ENCODE measurements at regions not wholly inside any gene's neighbourhood (a gene's known extent, or its start where the extent isn't known, plus 50 kb on each side); places are given as distances from the start of the nearest gene placed in this dataset.

- Histone ChIP-seq H3K9me3 (ENCODE audit: control insufficient read depth, low read depth, low read length) (no peaks in the 10 kb centered on the region), H4K20me1 (ENCODE audit: control insufficient read depth, extremely low read depth, insufficient read depth, low read length) (no peaks in the 10 kb centered on the region), H3K27me3 (ENCODE audit: control insufficient read depth, extremely low read depth, insufficient read depth, low read length) (peaks cover 6% of the 10 kb centered on the region), H3K4me2 (ENCODE audit: control insufficient read depth, extremely low read depth, insufficient read depth, low read depth, low read length) (no peak overlapping the region), H3K9ac (ENCODE audit: control insufficient read depth, extremely low read depth, insufficient read depth, low read length) (no peak overlapping the region), H3K9me1 (ENCODE audit: control insufficient read depth, extremely low read depth, insufficient read depth, low read length) (no peaks in the 10 kb centered on the region), H3K4me3 (ENCODE audit: control insufficient read depth in 2 of 3, extremely low read depth in 1 of 3, insufficient read depth in 2 of 3, low read depth in 1 of 3, low read length in 3 of 3) (no peak overlapping the region), H3K27ac (ENCODE audit: control insufficient read depth, insufficient read depth, low read length) (no peak overlapping the region), H3K36me3 (ENCODE audit: control insufficient read depth in 2 of 2, extremely low read depth in 1 of 2, insufficient read depth in 2 of 2, low read length in 2 of 2) (no peaks in the 10 kb centered on the region), H3K79me2 (ENCODE audit: control insufficient read depth, insufficient read depth, low read length) (no peaks in the 10 kb centered on the region), H3K4me1 (ENCODE audit: control insufficient read depth, extremely low read depth, insufficient read depth, low read length) (no peaks in the 10 kb centered on the region), H2AFZ (ENCODE audit: control insufficient read depth, low read length) (no peak overlapping the region)
- dilution Hi-C loops (cut with MboI; ENCODE audit: extremely low pct_ligation_motif_present, low sequenced_read_pairs), result no loop called here
- FAIRE-seq, result no peak
- DNase-seq (ENCODE audit: low read depth, low spot score), result no peak
- TF ChIP-seq, protein P1, sequence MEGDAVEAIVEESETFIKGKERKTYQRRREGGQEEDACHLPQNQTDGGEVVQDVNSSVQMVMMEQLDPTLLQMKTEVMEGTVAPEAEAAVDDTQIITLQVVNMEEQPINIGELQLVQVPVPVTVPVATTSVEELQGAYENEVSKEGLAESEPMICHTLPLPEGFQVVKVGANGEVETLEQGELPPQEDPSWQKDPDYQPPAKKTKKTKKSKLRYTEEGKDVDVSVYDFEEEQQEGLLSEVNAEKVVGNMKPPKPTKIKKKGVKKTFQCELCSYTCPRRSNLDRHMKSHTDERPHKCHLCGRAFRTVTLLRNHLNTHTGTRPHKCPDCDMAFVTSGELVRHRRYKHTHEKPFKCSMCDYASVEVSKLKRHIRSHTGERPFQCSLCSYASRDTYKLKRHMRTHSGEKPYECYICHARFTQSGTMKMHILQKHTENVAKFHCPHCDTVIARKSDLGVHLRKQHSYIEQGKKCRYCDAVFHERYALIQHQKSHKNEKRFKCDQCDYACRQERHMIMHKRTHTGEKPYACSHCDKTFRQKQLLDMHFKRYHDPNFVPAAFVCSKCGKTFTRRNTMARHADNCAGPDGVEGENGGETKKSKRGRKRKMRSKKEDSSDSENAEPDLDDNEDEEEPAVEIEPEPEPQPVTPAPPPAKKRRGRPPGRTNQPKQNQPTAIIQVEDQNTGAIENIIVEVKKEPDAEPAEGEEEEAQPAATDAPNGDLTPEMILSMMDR (optimal IDR thresholded peaks at IDR 0.05 in 1 of 3, IDR thresholded peaks at IDR 0.05 in 1 of 3, conservative IDR thresholded peaks at IDR 0.05 in 1 of 3; ENCODE audit: extremely low read depth in 1 of 3, insufficient read depth in 2 of 3, low read length in 3 of 3), result no peak
Measured at GRCh38 chr10:47067949-47068940, 157.0 kb downstream of the PTPN20 start.

DNA sequence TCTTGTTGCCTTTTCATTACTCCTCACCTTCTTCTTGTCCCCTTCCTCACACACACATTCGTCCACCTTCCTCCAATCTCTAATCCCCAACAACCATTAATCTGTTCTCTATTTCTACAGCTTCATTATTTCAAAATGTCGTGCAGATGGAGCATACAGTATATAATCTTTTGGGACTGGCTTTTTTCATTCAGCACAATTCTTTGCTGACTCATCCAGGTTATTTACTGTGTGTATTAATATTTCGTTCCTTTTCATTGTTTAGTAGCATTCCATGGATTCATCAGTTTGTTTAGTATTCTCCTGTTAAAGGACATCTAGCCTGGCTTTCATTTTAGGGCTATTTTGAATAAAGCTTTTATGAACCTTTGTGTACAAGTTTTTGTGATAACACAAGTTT is 159.3 kb downstream of the PTPN20 start:
- Histone ChIP-seq H2AFZ (ENCODE audit: control insufficient read depth, low read length) (no peak overlapping the region), H3K36me3 (ENCODE audit: control insufficient read depth in 2 of 2, extremely low read depth in 1 of 2, insufficient read depth in 2 of 2, low read length in 2 of 2) (no peaks in the 10 kb centered on the region), H3K27me3 (ENCODE audit: control insufficient read depth, extremely low read depth, insufficient read depth, low read length) (peaks cover 10% of the 10 kb centered on the region), H3K4me2 (ENCODE audit: control insufficient read depth, extremely low read depth, insufficient read depth, low read depth, low read length) (no peak overlapping the region), H4K20me1 (ENCODE audit: control insufficient read depth, extremely low read depth, insufficient read depth, low read length) (no peaks in the 10 kb centered on the region), H3K9ac (ENCODE audit: control insufficient read depth, extremely low read depth, insufficient read depth, low read length) (no peak overlapping the region), H3K4me1 (ENCODE audit: control insufficient read depth, extremely low read depth, insufficient read depth, low read length) (no peaks in the 10 kb centered on the region), H3K27ac (ENCODE audit: control insufficient read depth, insufficient read depth, low read length) (no peak overlapping the region), H3K79me2 (ENCODE audit: control insufficient read depth, insufficient read depth, low read length) (no peaks in the 10 kb centered on the region), H3K4me3 (ENCODE audit: control insufficient read depth in 2 of 3, extremely low read depth in 1 of 3, insufficient read depth in 2 of 3, low read depth in 1 of 3, low read length in 3 of 3) (no peak overlapping the region), H3K9me3 (ENCODE audit: control insufficient read depth, low read depth, low read length) (no peaks in the 10 kb centered on the region), H3K9me1 (ENCODE audit: control insufficient read depth, extremely low read depth, insufficient read depth, low read length) (no peaks in the 10 kb centered on the region)
- DNase-seq (ENCODE audit: low read depth, low spot score) (no peak), FAIRE-seq (no peak)
- TF ChIP-seq, protein P1 (optimal IDR thresholded peaks at IDR 0.05 in 1 of 3, IDR thresholded peaks at IDR 0.05 in 1 of 3, conservative IDR thresholded peaks at IDR 0.05 in 1 of 3; ENCODE audit: extremely low read depth in 1 of 3, insufficient read depth in 2 of 3, low read length in 3 of 3), result no peak
- no peak for TF ChIP-seq EZH2 (IDR thresholded peaks at IDR 0.05; ENCODE audit: low read length)
- dilution Hi-C loops (cut with MboI; ENCODE audit: extremely low pct_ligation_motif_present, low sequenced_read_pairs), result no loop called here
